Heart left ventricle (tissue), 13 donors: ENCODE measurements at regions not wholly inside any gene's neighbourhood (a gene's known extent, or its start where the extent isn't known, plus 50 kb on each side); places are given as distances from the start of the nearest gene placed in this dataset.

Source experiments
- POLR2A ChIP-seq, 2 donors: fragments of 450-650 bp; IDR thresholded peaks; one replicate each; pipeline ENCODE4 v1.6.1; 2017; ENCODE audit warnings: antibody characterized with exemption in 2 of 2, mild to moderate bottlenecking in 2 of 2, moderate library complexity in 2 of 2
- TF ChIP-seq, protein P1 (sequence below), 12 donors: fragments of 200-600 bp; sonication (generic) in 4 of 12; IDR thresholded peaks; one replicate each; pipeline versions ENCODE4 v1.5.0 to v1.8.0; 2018 to 2022; ENCODE audit warnings: antibody characterized with exemption in 12 of 12, mild to moderate bottlenecking in 5 of 12
- donor health status: ischemic (EF 13 %, LVEDD 7.1; RV severe dilation, severe dysfunction).
- donor health status: DM: no; HTN: yes; CAD: no.
- donor health status: DM: no; HTN: no; CAD: no.
- donor health status: ischemic (EF 25% LVEDD 6.9; RV normal size, moderate dysfunction).
- donor health status: ischemic (EF 25% LVEDD 5.7; RV mildly dilated, moderate dysfunction).
- donor health status: ischemic (EF 35%, LVEDD 5.7; RV mildly dilated, moderate dysfunction).
- donor health status: nonischemic (EF 11% LVEDD 7.7; RV severe dilation, severe dysfunction).
- donor health status: DM: yes; HTN: yes; CAD: no.
- donor health status: PGD.
- donor health status: ischemic (EF 29% LVEDD 5.4; RV normal size, mild dysfunction).
- donor health status: nonischemic (EF 23%, LVEDD 6.1; RV moderate dilation, normal function).

DNA sequence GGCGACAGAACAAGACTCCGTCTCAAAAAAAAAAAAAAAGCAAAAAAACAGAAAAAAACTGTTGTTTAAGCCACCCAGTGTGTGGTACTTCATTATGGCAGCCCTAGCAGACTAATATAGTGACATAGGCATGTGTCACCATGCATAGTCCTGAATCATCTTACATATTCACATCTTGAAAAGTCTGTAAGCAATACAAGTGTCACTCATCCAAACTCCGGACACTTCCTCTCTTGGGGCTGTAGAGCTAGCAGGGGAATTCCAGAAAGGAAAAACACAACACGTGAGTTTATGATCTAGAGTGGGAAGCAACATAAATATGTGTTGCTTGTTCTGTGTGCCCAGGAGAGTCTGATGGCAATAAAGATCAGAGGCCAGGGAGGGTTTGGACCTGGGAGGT is 81.6 kb upstream of the KCNE2 start:
- TF ChIP-seq, protein P1, sequence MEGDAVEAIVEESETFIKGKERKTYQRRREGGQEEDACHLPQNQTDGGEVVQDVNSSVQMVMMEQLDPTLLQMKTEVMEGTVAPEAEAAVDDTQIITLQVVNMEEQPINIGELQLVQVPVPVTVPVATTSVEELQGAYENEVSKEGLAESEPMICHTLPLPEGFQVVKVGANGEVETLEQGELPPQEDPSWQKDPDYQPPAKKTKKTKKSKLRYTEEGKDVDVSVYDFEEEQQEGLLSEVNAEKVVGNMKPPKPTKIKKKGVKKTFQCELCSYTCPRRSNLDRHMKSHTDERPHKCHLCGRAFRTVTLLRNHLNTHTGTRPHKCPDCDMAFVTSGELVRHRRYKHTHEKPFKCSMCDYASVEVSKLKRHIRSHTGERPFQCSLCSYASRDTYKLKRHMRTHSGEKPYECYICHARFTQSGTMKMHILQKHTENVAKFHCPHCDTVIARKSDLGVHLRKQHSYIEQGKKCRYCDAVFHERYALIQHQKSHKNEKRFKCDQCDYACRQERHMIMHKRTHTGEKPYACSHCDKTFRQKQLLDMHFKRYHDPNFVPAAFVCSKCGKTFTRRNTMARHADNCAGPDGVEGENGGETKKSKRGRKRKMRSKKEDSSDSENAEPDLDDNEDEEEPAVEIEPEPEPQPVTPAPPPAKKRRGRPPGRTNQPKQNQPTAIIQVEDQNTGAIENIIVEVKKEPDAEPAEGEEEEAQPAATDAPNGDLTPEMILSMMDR (IDR thresholded peaks at IDR 0.05) = no peak
- no peak for TF ChIP-seq POLR2A (IDR thresholded peaks at IDR 0.05)
